ENCODE measurements at regions not wholly inside any gene's neighbourhood (a gene's known extent, or its start where the extent isn't known, plus 50 kb on each side); places are given as distances from the start of the nearest gene placed in this dataset.

GRCh38 chr1:229028544-229028943 lies 242.4 kb upstream of the RAB4A start:
- no peak for TF ChIP-seq EZH2phosphoT487 (IDR thresholded peaks at IDR 0.05; ENCODE audit: low read depth)
- no peak for TF ChIP-seq CTCF (IDR thresholded peaks at IDR 0.05; ENCODE audit: low read depth, low read length)
- Histone ChIP-seq H3K4me2 (ENCODE audit: low read length) (no peak overlapping the region), H4K20me1 (ENCODE audit: insufficient read depth, low read length) (no peaks in the 10 kb centered on the region), H3K27ac (ENCODE audit: low read length) (no peak overlapping the region), H3K79me2 (ENCODE audit: low read length) (no peaks in the 10 kb centered on the region), H3K9me3 (ENCODE audit: insufficient read depth, low read length) (no peaks in the 10 kb centered on the region), H3K27me3 (ENCODE audit: low read depth, low read length) (peaks cover 16% of the 10 kb centered on the region), H3K36me3 (replicated peaks; ENCODE audit: low read depth, low read length) (no peaks in the 10 kb centered on the region), H3K4me1 (ENCODE audit: low read length) (peaks cover 13% of the 10 kb centered on the region), H3K4me3 (ENCODE audit: low read length) (no peak overlapping the region), H3K9ac (ENCODE audit: low read length) (no peak overlapping the region), H2AFZ (ENCODE audit: low read depth, low read length) (no peak overlapping the region)

GRCh38 chr1:229028987-229029878 lies 241.7 kb upstream of the RAB4A start:
- Histone ChIP-seq H2AFZ (ENCODE audit: low read depth, low read length) (no peak overlapping the region), H3K9me3 (ENCODE audit: insufficient read depth, low read length) (no peaks in the 10 kb centered on the region), H3K4me1 (ENCODE audit: low read length) (peaks cover 13% of the 10 kb centered on the region), H3K27ac (ENCODE audit: low read length) (no peak overlapping the region), H3K79me2 (ENCODE audit: low read length) (no peaks in the 10 kb centered on the region), H3K27me3 (ENCODE audit: low read depth, low read length) (peaks cover 23% of the 10 kb centered on the region), H4K20me1 (ENCODE audit: insufficient read depth, low read length) (no peaks in the 10 kb centered on the region), H3K4me3 (ENCODE audit: low read length) (no peak overlapping the region), H3K9ac (ENCODE audit: low read length) (no peak overlapping the region), H3K36me3 (replicated peaks; ENCODE audit: low read depth, low read length) (no peaks in the 10 kb centered on the region), H3K4me2 (ENCODE audit: low read length) (no peak overlapping the region)
- TF ChIP-seq CTCF (IDR thresholded peaks at IDR 0.05; ENCODE audit: low read depth, low read length) = no peak
- no peak for TF ChIP-seq EZH2phosphoT487 (IDR thresholded peaks at IDR 0.05; ENCODE audit: low read depth)

GRCh38 chr1:229029879-229030235 lies 241.1 kb upstream of the RAB4A start:
- Histone ChIP-seq H3K9me3 (ENCODE audit: insufficient read depth, low read length) (no peaks in the 10 kb centered on the region), H3K9ac (ENCODE audit: low read length) (no peak overlapping the region), H3K79me2 (ENCODE audit: low read length) (no peaks in the 10 kb centered on the region), H4K20me1 (ENCODE audit: insufficient read depth, low read length) (no peaks in the 10 kb centered on the region), H3K4me3 (ENCODE audit: low read length) (no peak overlapping the region), H2AFZ (ENCODE audit: low read depth, low read length) (no peak overlapping the region), H3K4me1 (ENCODE audit: low read length) (peaks cover 16% of the 10 kb centered on the region), H3K36me3 (replicated peaks; ENCODE audit: low read depth, low read length) (no peaks in the 10 kb centered on the region), H3K27ac (ENCODE audit: low read length) (no peak overlapping the region), H3K27me3 (ENCODE audit: low read depth, low read length) (peaks cover 29% of the 10 kb centered on the region), H3K4me2 (ENCODE audit: low read length) (no peak overlapping the region)
- TF ChIP-seq CTCF (IDR thresholded peaks at IDR 0.05; ENCODE audit: low read depth, low read length) = no peak
- no peak for TF ChIP-seq EZH2phosphoT487 (IDR thresholded peaks at IDR 0.05; ENCODE audit: low read depth)

GRCh38 chr1:229030630-229031029 lies 240.3 kb upstream of the RAB4A start:
- H3K9me3 ChIP-seq (ENCODE audit: insufficient read depth, low read length) = no peaks in the 10 kb centered on the region
- no peak overlapping the region for H3K9ac ChIP-seq (ENCODE audit: low read length)
- H4K20me1 ChIP-seq (ENCODE audit: insufficient read depth, low read length) = no peaks in the 10 kb centered on the region
- peaks cover 24% of the 10 kb centered on the region for H3K4me1 ChIP-seq (ENCODE audit: low read length)
- no peak overlapping the region for H3K27ac ChIP-seq (ENCODE audit: low read length)
- no peak for TF ChIP-seq CTCF (IDR thresholded peaks at IDR 0.05; ENCODE audit: low read depth, low read length)
- TF ChIP-seq EZH2phosphoT487 (IDR thresholded peaks at IDR 0.05; ENCODE audit: low read depth) = no peak
- peaks cover 35% of the 10 kb centered on the region for H3K27me3 ChIP-seq (ENCODE audit: low read depth, low read length)
- no peak overlapping the region for H2AFZ ChIP-seq (ENCODE audit: low read depth, low read length)
- H3K36me3 ChIP-seq (replicated peaks; ENCODE audit: low read depth, low read length) = no peaks in the 10 kb centered on the region
- H3K79me2 ChIP-seq (ENCODE audit: low read length) = no peaks in the 10 kb centered on the region
- H3K4me3 ChIP-seq (ENCODE audit: low read length) = no peak overlapping the region
- H3K4me2 ChIP-seq (ENCODE audit: low read length) = no peak overlapping the region

Measured in OCI-LY3 (cell line).